Stimulated activated CD8-positive, alpha-beta memory T cell treated with anti-CD3 and anti-CD28 coated beads, Interleukin-7, amount 100 ng/mL, for 4 hours (primary cell): ENCODE measurements at regions not wholly inside any gene's neighbourhood (a gene's known extent, or its start where the extent isn't known, plus 50 kb on each side); places are given as distances from the start of the nearest gene placed in this dataset.

ENCODE experiments used
- DNase-seq, 2 donors: peaks; one replicate each; pipeline ENCODE4 v3.0.0-alpha.2; 2020; ENCODE audit warnings: low read depth in 2 of 2

DNA sequence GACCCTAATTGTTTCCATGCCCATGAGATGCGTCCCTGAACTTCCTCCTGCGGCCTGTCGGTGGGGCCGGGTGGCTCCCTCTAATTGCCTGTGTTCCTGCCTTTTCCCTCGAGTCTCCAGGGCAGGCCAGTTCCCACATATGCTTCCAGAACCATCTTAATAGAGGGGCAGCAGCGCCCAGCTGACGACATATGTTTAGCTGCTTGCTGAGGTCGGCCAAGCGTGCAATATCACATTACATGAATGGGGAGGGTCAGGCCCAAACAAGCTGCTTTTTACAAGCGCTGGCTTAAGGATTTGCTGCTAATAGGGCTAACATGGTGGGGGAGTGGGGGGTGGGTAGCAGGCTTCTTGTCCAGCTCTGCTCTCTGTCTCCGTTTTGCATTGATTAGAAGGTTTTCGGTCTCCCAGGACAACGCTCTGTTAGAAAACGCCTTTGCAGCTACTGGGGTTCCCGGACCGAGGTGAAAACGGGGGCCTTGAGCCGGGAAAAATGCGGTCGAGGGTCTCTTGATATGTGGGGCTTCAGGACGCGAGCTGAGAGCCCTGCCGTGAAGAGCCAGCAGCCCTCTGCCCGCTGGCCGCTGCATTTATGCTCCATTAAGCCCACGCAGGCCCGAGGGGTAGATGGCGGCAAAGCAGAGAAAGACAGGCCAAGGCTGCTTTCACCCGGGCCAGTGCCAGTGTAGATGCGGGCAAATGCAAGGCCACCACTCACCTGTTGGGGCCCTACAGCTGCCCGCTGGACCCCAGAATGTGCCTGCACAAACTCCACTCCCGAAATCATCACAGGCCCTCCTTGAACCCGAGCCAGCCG lies 308.5 kb downstream of the BMP7 start:
- no peak for DNase-seq

DNA sequence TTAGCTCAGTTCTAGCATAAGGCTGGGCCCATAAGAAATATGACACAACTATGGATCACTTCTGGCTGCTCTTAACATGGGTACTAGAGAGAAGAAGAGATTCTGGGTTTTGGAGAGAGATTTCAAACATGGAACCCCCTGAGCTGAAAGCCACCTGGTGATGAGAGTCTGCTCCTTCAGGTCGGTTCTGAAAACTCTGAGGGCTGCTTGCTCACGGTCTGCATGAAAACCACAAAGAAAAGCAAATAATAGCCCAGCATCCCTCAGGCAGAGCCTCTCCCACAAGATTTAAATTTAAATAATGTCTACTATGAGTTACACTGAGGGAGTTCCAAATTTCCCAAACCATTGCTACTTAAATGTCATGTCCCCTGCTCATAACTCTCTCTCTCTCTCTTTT lies 301.5 kb downstream of the BMP7 start:
- DNase-seq = no peak

DNA sequence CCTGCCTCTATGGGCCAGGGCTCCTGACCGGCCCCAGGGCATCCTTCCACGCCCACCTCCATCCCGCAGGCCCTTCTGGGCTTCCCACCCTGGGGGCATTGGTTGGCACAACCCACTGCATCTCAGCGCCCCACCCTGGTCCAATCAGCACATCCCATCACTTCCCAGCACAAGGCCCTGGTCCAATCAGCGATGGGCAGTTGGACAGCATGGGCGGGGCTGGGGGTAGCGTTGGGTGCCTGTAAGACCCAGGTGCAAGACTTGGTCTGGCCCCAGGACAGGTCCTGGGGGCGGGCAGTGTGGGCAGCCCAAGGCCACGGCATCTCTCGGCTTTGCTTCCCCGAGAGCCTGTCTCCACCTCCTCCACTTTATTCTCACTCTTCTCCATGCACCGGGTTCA lies 298.5 kb downstream of the BMP7 start:
- DNase-seq = no peak

DNA sequence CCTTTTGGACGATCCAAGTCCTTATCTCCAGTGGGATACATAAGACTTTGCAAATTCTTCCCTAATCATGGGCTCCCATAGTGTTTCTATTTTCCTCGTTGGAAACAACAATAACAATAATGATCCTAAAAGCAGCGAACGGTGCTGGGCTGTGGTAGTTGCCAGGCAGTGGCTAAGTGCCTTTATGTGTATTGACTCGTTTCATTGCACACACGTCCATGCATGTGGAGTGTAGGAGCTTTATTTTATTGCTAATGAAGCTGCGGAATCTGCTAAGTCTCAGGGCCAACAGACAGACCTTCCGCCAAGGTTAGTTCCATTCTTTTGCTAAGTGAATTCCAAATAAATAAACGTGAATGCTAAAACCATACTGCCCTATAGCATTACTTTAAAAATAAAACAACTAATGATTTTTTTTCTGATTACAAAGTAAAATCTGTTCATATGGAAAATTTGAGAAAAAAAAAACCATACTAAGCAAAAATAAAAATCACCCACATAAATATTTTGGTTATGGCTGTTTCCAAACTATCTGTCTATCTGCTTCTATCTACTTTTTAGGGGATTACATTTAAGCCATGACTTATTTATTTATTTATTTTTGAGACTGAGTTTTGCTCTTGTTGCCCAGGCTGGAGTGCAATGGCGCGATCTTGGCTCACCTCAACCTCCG lies 297.9 kb downstream of the BMP7 start:
- DNase-seq = no peak

DNA sequence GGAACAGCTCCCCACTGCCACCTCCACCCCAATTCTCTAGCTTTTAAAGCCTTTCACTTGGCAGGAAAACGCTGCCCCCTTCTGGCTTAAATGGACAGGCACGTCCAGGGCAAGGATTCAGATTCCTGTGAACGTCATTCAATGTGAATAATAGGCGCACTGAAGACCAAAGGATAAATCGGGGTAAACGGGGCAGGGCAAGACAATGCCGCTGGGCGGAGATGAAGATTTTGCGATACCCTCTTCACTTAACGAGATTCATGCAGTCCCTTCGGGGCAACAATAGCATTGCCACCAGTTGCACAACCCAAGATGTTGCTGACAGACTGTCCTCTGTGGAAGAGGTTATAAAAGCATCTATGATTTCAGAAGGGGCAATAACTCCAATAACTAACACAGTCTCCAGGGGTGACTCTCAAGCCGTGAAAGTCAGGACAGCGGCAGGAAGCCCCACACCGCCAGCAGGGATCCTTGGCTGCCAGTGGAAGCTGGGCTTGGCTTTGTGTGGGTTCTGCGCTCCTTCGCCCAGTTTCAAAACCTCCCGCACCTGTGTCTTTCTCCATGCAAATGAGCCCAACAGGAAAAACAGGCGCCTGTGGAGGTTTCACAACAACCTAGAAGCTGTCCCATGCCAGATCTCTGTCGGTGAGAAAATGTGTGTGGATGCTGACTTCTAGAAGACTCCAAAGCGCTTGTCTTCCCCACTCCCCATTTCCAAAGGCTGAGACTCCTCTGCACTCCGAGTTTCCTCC lies 291.8 kb downstream of the BMP7 start:
- DNase-seq = no peak

DNA sequence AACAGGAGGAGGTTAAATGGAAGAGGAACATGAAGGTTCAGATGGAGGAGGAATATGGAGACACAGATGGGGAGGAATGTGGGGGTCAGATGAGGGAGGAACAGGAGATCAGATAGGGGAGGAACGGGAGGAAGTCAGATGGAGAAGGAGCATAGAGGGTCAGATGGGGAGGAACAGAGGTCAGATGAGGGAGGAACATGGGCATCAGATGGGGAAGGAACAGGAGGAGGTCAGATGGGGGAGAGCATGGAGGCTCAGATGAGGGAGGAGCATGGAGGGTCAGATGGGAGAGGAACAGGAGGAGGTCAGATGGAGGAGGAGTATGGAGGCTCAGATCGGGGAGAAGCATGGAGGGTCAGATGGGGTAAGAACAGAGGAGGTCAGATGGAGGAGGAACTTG lies 290.6 kb downstream of the BMP7 start:
- DNase-seq = no peak

DNA sequence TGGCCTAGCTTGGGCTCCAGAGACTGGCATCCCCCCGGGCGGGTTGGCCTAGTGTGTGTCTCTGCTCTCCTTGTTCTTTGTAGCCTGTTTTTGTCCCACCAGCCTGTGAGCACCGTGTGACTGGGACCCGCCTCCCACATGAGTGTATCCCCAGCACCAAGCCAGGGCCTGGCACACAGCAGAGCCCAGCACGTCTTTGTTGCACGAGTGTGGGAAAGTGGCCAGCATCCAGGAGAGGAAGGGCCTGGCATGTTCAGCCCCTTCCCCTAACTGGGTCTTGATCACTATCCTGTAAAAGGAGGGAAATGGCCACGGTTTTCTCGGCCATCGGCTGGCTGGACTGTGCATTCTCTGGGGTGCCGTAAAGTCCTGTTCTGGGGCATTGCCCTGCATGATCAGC lies 290.1 kb downstream of the BMP7 start:
- no peak for DNase-seq

DNA sequence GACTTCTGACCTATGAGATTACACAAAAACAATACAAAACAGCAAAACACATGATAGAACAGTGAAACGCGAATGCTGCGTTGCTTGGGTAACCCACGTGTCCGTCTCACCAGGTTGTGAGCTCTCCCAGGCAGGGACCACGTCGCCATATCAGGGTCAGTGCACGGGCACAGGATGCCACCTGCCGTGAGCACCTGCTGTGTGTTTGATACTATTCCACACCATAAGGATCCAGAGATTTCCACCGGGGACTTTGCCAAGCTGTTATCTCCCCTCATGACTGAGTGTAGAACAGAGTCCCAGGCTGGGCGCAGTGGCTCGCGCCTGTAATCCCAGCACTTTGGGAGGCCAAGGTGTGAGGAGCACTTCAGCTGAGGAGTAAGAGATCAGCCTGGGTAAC lies 288.0 kb downstream of the BMP7 start:
- no peak for DNase-seq

DNA sequence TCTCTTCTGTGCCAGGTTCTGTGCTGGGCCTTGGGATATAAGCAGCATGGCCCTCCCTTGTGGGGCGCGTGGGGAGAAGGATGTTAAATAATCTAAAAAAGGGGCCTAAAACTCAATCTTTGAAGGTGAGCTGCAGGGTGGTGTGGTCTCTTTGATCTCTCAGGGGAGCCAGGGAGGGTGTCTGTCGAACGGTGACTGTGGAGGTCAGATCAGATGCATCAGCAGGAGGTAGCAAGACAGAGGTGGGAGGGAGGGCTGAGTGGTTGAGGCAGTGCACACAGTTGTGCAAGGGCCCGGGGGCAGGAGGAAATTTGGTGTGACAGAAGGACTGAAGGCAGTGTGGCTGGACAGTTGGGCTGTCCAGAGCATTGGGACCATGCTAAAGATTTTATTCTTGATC lies 287.3 kb downstream of the BMP7 start:
- no peak for DNase-seq

DNA sequence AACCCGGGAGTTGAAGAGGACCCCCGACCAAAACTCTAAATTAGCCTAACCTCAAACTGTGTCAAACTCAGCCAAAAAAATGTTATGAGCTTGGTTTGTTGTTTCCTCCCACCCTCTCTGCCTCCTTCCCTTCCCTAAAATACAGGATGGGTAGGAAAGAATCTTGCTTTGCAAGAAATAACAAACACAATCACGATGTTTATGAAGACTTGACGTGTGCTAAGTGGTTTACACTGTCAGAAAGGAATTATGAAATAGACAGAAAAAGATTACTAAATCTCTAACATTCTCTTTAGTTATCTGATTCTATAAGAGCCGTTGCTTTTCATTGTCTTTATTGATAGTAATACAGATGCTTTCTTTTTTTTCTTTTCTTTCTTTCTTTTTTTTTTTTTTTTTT lies 285.1 kb downstream of the BMP7 start:
- no peak for DNase-seq

DNA sequence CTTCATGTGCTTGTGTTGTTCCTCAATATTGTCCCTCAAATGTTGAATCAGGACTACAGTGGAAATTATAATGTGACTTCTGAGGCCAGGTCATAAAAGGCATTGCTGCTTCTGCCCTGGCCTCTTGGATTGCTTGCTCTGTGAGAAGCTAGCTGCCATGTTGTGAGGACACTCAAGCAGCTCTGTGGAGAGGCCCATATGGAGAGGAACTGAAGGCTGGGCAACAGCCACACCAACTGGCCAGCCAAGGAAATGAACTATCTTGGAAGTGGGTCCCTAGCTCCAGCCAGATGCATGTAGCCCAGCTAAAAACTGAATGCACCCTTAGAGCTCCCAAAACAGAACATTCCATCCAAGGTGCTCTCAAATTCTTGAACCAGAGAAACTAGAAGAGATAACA lies 282.6 kb downstream of the BMP7 start:
- no peak for DNase-seq

DNA sequence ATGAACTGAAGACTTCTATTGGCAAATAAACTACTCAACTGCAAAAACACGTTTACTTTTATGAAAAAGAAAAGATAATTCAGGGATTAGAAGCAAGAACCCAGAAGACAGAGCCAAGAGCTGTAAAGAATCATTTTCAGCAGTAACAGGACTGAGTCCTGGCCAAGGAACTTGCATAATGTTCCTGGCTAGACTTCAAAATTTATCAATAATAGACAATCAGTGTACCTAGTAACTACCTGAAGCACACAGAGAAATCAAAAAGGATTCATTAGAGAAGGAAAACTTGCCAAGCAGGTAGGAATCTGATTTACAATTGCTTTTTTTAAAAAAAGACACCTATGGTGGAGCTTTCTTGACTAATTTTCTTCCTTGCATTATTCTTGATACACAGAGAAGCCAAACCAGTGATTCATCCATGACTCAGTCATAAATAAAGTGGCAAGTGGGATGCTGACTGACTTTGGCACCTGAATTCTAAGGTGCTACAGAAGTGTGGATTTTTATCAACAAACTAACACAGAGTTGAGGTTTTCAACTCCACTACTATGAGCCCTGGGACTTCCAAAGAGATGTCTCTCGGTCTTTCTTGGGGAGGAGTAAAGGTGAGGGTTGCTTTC lies 281.3 kb downstream of the BMP7 start:
- no peak for DNase-seq

DNA sequence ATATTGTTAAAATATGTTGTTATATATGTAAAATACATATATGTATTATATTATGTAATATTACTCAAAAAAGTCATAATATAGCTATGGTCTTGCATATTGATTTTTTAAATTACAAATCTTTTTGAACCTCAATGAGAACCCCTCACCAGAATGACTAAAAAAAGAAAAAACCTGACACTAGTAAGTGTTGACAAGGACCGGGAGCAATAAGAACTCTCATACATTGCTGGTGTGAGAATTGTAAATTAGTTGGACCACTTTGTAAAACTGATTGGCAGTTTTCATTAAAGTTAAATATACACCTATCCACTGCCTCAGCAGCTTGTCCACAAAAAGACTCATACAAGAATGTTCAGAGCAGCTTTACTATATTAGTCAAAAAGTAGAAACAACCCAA lies 280.0 kb downstream of the BMP7 start:
- no peak for DNase-seq

DNA sequence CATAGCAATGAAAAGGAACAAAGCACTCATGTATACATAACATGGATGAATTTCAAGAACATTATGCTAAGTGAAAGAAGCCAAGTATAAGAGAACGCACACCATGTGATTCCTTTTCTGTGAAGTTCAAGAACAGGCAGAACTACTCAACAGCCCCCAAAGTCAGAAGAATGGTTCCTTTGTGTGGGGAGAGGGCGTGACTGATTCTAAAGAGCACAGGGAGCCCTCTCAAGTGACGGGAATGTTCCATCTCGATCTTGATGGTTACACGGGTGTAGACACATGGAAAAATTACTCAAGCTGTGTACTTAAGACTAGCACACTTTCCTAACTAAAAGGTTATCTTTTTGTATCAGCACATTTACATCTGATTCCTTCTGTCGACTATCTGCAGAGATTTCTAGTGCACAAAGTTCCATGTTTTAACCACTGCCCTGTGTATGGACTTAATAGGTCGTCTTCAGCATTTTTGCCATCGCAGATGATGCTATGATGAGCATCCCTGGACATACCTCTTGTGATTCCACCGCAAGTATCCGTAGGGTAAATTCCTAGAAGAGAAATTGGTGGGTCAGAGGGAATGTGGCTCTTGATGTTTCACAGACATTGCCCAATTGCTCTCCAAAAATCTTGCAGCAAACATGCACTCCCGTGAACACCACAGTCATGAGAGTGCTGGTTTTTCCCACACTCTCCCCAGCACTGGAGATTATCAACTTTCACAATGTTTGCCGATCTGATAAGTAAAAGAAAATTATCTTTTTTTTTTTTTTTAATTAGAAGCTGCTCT lies 279.3 kb downstream of the BMP7 start:
- no peak for DNase-seq

DNA sequence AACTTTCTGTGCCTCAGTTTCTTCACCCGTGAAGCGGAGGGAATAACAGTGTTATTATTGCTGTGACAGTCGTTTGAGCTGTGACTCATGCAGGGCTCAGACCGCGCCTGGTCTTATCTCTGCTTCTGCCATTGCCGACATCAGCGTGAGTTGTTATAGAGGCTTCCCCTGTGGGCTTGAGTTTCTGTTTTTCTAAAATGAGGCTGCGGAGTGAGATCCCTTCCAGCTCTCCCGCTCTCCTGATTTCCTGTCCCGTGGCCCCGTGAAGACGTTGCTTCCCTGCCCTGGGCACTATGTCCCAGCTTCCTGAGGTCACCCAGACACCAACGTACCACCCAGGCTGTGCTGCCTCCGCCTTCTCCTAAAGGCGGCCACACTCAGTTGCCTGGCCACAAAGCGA lies 278.5 kb downstream of the BMP7 start:
- DNase-seq = no peak

DNA sequence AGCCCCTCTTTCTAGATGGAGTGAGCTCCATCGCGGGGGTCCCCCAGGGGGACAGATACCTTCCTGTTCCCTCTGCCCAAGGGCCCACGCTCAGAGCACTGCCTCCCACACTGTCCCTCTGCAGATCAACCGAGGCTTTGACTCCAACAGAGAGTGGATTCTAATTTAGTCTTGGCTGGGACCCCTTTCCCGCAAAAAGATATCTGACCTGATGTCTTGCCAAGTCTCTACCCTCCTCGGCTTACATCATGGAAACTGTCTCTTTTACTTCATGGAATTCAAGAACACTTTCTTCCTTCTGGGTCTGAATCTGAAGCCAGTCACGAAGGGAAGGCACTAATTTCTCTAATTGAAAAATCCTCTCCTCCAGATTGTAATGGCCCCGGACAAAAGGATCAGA lies 278.0 kb downstream of the BMP7 start:
- no peak for DNase-seq

DNA sequence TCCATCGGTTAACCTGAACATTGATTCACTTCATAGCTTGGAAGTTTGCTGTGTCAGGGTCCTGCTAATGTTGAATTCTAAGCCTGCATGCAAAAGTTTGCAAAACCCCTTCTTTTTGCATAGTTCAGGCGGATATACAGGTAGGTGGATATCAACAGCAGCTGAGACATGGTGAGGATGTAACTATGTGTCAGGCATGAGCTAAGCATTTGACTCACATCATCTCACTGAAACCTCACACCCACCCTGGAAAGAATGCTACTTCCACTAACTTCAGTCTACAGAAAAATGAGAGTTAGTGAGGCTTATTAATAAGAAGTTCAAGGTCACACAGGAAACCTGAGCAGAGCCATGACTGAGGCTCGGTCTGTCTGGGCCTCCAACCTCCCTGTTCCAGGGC lies 276.9 kb downstream of the BMP7 start:
- no peak for DNase-seq

DNA sequence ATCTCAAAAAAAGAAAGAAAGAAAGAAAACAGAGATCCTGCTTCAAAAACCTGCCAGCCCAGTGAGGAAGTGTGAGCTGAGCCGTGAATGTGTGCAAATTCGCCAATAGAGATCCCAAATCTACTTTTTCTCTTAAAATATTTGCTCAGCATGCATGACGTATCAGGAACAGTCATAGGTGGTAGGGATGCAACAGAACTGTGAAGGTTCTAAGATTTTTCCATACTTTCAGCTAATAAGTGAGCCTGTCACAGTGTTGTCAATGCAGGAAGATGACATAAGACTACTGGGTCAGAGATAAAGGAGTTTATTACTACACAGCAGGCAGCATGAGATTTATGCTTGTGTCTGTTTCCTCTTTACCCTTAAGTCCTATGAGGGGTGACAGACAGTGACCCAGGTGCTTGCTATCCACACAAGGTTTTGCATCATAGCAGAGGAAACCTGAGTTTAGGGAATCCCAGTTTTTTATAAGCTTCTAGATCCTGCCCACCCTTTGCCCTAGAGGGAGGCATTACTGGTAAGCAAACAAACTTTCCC lies 273.4 kb downstream of the BMP7 start:
- no peak for DNase-seq

DNA sequence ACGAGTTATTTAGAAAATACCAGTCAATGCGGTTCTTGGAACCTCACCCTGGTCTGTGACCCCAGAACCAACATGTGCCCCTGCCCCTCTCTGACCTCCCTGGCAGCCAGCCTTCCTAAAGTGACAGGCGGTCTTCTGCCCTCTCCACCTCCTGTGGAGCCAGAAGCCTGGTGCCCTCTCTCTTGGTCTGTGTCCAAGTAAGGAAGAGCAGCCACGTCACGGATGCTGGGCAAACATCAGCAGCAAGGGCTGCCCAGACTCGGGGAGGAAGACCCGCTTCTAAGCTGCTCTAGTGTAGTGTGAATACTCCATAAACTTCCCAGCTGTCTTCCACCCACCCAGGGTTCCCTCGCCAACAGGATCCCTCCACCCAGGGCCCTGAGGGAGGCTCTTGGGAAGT lies 272.4 kb downstream of the BMP7 start:
- DNase-seq = no peak

DNA sequence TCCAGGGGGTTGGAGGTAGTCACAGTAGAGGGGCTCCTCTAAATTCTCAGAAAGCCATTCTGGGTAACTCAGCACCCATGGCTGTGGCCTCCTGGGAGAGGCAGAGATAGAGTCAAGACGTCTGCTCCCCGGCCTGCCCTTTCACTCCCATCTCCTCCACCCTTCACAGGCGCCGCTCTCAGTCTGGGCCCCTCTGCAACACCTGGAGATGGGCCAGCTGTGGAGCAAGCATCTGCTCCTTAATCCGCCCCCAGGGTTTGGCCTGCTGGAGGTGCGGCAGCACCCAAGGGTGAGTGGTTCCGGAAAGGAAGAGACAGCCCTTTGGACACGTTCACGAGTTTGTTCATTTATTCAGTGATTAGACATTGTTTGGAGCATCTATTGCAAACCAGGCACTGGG lies 271.3 kb downstream of the BMP7 start:
- DNase-seq = no peak

DNA sequence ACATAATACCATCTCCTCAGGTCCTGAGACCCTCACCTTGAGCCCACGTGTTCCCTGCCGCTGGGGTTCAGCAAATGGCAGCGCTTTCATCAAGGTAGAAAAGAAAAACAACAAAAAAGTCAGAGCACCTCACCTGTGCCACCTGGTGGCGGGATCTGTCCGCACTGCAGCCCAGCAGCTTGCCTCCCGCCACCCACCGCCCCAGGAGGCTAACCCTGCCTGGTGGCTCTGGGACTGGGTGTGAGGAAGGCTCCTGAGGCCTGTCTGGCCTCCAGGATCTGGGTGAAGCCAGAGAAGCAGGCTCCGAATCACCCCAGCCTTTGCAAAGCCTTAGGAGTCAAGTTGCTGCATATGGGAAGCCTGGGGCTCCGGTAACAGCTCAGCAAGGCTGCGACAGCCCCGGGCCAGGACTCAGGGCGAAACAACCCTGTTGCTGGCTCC lies 270.8 kb downstream of the BMP7 start:
- DNase-seq = no peak
